DND-41 (cell line): ENCODE measurements at regions not wholly inside any gene's neighbourhood (a gene's known extent, or its start where the extent isn't known, plus 50 kb on each side); places are given as distances from the start of the nearest gene placed in this dataset.

ENCODE experiments used
- EZH2 ChIP-seq: IDR thresholded peaks from 3 replicates; pipeline ENCODE4 v1.6.1; 2012; ENCODE audit warnings: borderline replicate concordance, low read depth, mild to moderate bottlenecking, moderate library complexity, low read length, inconsistent platforms; ENCODE audit not compliant: severe bottlenecking
- TF ChIP-seq, protein P1 (sequence below): IDR thresholded peaks from 2 replicates; pipeline ENCODE4 v1.5.1; 2012; ENCODE audit warnings: borderline replicate concordance, low read length, moderate library complexity, mild to moderate bottlenecking; ENCODE audit not compliant: poor library complexity, severe bottlenecking; ENCODE audit errors: extremely low read depth

DNA sequence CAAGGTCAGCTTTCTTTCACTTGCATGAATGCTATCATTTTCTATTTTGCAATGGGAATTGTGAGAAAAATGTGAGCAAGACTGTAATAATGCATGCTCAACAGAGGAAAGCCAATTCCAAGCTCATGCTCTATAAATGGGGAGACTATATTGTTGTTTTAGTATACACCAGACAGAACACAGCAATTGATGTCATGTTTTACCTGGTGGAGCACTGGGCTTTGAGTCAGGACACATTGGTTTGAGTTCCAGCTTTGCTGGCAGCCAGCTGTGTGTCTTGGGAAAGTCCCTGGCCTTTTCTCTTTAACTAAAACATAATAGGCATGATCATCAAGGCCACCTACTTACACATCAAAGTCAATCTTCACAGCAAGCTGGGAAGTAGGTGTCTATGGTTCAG lies 83.3 kb downstream of the FOXA2 start:
- TF ChIP-seq, protein P1, sequence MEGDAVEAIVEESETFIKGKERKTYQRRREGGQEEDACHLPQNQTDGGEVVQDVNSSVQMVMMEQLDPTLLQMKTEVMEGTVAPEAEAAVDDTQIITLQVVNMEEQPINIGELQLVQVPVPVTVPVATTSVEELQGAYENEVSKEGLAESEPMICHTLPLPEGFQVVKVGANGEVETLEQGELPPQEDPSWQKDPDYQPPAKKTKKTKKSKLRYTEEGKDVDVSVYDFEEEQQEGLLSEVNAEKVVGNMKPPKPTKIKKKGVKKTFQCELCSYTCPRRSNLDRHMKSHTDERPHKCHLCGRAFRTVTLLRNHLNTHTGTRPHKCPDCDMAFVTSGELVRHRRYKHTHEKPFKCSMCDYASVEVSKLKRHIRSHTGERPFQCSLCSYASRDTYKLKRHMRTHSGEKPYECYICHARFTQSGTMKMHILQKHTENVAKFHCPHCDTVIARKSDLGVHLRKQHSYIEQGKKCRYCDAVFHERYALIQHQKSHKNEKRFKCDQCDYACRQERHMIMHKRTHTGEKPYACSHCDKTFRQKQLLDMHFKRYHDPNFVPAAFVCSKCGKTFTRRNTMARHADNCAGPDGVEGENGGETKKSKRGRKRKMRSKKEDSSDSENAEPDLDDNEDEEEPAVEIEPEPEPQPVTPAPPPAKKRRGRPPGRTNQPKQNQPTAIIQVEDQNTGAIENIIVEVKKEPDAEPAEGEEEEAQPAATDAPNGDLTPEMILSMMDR, result no peak
- no peak for TF ChIP-seq EZH2
